ENCODE measurements at regions not wholly inside any gene's neighbourhood (a gene's known extent, or its start where the extent isn't known, plus 50 kb on each side); places are given as distances from the start of the nearest gene placed in this dataset.
A peak's percentile ranks its signal among the peaks of the same experiment; 100 is the strongest.

- no peak for ATAC-seq
Observed at GRCh38 chr10:63708421-63708820, 187.2 kb downstream of the REEP3 start.

GRCh38 chr10:63710703-63711102, 189.5 kb downstream of the REEP3 start:
- ATAC-seq, result no peak

DNA sequence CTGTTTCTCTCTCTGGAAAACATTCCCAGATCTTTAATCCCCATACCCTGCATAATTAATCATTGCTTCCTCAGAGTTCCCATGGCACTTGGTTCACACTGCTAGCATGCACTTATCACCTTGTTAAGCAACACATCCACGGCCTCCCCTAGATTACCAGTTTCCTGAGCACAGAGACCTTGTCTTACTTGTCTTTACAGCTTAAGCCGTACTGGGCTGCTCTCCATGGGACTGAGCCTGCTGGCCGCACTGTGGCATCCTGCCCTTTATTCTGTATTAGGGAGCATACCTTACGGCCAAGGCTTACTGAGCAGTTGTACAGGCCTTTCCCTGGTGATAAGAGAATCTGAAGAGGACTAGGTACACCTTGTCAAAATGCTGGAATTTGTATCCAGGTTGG, 190.2 kb downstream of the REEP3 start:
- ATAC-seq, result peak; percentile 72

DNA sequence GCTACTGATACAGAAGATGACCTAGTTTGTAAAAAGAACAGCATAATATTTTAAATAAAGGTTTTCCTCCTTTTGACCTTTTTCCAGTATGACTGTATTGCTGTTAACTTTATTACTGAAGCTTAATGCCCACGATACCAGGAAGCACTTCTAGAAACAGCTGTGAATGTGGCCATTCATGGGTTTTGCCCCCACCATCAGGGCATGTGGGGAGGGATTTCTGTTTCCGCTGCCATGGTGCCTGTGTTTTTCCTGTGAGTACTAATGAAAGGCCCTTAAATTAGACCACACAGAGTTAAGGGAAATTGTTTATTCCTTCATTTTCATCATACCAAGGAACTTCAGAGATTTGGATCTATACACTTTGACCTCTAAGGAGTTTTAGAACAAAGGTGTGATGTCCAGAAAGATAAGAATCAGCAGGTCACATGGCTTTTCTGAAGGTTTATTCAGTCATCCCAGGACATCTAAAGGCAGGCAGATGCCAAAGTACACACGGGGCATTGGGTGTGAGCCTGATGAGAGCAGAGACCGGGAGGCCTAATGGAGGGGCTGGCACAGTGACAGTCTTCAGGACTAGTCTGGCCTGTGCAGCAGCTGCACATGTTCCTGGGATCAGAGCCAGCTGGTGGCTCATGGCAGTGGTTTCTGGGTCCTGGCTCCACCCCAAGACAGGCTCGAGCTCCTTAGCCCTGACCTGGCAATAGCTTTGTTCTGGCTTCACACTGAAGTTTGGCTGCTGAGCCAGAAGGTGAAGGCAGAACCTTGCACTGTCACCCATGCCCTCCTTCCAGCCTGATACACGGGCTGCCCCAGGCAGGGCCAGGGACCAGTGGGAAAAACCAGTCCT, 190.9 kb downstream of the REEP3 start:
- peak; percentile 97 for ATAC-seq

DNA sequence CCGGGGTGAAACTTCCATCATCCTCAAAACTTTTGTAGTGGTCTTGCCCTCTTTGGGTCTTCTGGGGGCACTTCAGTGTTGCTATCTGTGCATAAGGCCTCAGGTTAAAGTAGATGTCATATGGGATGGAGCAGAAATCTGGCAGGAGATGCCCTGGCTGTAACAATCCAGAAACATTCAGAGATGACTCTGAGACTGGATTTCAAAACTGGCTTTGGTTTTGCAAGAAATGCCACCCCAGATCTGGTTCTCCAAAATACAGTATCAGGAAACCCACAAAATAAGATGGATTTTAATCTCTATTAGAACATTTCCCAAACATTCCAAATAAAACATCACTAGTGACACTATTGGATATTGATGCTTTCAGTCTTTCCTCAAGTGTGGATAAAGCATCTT, 191.5 kb downstream of the REEP3 start:
- ATAC-seq, result no peak

- no peak for ATAC-seq
Observed at GRCh38 chr10:63713191-63714144, 192.3 kb downstream of the REEP3 start.

DNA sequence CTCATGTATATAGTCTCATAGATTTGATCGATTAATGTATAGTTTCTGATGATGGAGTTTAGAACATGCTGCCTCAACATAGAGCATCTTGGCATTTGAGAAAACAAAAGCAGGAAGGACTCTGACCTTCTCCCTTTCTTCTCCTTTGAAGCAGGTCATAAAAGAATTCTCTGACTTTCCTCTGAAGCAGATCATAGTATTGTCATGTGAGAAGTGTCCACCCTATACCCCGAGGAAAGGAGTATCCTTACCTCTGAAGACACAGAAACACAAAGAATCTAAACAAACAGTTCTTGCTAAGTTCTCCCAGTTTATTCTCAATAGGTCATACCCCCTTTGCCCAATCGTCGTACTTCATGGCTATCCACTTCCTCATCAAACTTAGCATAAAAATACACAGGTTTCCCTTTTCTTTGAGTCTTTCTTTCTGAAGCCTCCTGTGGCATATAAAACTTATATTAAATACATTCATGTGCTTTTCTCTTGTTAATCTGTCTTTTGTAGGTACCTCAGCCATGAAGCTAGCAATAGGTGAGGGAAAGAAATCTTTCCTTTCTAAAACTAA, 194.9 kb downstream of the REEP3 start:
- no peak for ATAC-seq

DNA sequence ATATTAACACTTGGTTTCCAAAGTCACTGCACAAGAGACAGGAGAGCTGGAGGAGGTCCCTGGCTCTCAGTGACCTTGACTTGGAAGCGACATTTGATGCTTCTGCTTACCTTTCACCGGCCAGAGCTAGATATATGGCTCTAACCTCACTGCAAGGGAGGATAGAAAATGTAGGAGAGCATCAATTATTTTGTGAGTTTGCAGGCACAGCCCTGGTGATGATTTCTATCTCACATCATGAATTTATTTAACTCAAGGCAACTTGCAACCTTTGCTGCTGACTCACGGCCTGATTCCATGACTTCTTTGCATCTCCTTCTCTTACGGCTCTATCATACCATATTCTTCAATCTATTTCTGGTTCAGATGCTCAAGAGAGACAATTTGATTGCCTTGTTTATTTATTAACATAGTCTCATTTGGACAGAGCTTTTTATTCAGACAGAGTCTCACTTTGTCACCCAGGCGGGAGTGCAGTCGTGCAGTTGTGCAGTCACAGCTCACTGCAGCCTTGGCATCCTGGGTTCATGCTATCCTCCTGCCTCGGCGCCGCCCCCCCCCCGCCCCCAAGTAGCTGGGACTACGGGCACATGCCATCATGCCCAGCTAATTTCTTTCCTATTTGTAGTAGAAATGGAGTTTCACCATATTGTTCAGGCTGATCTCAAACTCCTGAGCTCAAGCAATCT, 196.0 kb downstream of the REEP3 start:
- no peak for ATAC-seq

- no peak for ATAC-seq
Observed at GRCh38 chr10:63718006-63718405, 196.8 kb downstream of the REEP3 start.

DNA sequence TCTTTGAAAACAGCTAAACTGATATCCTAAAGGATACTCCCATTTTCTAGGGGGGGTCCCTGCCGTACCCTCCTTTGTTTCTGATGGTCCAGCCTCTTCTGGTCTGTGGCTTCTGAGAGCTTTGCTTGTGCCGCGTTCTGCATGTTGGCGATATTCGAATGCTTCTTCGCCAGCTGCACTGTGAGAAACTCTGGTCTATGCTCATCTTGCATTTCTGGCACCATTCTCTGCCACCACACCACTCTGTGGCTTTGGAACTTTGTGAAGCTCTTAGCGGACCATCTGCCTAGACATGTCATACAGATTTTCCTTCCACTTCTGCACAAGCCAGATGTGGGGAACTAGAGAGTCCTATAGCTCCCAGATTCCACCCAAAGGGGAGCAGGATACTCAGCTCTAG, 197.2 kb downstream of the REEP3 start:
- ATAC-seq, result no peak

DNA sequence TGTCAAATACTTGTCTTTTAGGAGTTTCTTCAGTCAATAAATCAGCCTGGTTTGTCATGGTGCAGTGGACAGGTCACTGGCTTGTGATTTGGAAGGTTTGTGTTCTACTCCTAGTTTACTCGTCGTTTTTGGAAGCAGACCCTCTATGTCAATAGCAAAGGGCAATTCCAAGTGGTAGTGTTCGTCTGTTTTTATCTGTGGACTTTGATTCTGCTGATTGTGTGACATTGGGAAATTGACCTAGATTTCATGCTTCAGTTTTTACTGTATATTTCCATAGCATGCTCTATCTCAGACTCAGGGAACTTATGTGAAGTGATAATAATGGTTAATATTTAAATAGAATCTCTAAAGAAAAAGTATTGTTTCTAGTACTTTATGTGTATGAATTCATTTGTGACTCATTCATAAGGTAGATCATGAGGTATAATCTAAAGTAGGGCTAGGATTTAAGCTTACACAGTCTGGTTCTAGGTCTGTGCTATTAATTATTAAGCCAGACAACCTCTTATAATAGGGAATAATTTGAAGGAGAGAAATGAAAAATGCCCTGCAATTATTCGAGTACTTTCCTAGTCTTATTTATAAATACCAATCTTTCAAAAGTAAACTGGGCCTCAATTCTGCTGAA, 198.1 kb downstream of the REEP3 start:
- no peak for ATAC-seq

GRCh38 chr10:63720072-63720537, 198.9 kb downstream of the REEP3 start:
- ATAC-seq, result peak; percentile 83

DNA sequence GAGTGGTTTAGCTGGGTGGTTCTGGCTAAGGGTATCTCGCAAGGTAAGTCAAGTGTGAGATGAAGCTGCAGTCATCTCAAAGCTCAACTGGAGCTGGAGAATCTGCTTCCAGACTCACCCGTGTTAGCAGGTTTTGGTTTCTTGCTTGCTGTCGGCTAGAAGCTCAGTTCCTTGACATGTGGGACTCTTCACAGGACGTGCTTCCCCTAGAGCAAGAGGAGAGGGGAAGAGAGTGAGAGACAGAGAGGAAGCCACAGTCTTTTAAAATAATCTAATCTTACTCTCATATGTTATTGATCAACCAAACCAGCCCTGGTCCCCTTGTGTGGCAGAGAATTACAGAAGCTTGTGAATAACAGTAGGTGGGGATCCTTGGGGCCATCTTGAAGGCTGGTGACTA, 199.5 kb downstream of the REEP3 start:
- ATAC-seq, result no peak

DNA sequence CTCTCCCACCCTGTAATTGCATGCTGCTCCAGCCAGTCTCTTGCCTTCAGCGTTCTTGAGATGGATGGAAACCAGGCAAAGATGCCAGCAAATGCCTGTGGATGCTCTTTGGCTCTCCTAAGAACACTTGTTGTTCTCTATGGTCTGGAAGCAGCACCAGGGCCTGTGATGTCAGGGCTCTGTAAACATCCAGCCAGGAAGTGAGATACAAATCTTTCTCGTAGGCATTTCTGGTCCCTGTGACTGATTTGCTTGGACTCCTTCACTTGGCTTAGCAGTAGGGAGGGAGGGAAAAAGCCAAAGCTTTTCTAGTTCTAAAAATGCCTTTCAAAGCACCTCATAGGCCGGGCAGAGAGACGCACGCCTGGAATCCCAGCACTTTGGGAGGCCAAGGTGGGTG, 201.3 kb downstream of the REEP3 start:
- ATAC-seq, result no peak

GRCh38 chr10:63723320-63723719, 202.1 kb downstream of the REEP3 start:
- no peak for ATAC-seq

DNA sequence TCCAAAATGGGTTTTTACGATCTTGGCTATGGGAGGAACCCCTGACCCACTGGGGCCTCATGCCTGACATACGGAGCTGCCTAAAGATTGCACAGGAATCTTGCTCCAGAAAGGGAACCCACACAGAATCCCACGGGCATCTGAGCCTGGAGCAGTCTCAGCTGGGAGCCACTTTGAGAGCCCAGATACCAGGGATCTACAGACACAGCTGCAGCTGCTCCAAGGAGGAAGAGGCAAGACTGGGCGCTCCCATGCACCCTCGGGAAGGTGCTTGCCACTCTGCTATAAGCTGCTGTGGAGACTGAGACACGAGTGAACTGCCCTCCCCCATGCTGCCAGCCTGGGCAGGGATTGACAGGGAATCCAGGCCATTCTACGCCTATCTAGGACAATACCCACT, 202.5 kb downstream of the REEP3 start:
- no peak for ATAC-seq

DNA sequence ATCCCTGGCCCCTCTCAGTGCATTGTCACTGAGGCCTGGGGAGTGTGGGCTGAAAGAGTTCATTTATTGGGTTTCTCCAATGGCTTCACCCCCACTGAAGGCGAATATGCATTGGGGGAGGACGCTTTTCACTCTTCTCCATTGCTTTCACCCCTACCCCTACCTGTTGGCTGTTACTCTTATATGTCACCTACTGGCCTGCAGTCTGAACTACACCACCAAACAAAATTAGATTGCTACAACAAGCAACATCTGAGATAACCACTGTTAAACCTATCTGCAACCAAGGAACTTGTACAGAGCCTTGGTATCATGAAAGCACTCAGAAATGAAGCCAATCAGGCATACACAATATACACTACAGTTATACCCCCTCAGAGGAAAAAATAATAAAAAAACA, 203.7 kb downstream of the REEP3 start:
- ATAC-seq, result no peak

- no peak for ATAC-seq
Observed at GRCh38 chr10:63726867-63727266, 205.7 kb downstream of the REEP3 start.

DNA sequence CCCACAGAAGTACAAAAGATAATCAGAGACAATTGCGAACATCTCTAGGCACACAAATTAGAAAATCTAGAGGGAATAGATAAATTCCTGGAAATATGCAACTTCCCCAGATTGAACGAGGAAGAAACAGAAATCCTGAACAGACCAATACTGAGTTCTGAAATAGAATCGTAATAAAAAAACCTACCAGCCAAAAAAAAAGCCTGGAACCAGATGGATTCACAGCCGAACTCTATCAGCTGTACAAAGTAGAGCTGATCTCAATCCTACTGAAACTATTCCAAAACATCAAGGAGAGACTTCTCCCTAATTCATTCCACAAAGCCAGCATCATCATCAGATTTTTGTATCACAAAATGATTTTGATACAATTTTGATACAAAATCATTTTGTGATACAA, 206.4 kb downstream of the REEP3 start:
- ATAC-seq, result no peak

DNA sequence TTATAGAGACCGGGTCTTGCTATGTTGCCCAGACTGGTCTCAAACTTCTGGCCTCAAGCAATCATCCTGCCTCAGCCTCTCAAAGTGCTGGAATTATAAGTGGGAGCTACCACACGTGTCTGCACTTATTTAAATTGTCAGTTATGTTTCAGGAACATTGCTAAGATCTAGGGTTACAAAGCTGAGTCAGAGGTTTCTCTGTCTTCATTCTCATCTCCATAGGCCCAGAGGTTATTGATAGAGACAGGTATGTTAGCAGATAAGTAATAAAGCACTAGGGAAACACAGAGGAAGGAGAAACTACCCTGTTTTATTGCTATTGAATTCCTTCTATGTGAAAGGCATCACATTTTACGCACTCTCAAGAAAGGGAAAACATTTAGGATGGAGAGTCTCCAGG, 214.1 kb downstream of the REEP3 start:
- ATAC-seq, result no peak

DNA sequence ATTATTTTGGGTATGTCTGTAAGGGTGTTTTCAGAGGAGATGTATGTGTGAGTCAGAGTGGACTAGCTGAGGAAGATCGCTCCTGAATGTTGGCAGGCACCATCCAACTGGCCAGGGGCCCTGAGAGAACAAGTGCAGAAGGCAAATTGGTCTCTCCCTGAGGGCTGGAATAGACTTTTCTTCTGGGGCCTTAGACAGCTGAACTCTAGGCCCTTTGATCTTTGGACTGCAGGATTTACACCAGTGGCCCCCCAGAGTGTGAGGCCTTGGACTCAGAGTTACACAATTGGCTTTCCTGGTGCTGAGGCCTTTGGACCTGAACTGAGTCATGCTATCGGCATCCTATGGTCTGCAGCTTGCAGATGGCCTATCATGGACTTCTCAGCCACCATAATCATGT, 217.2 kb downstream of the REEP3 start:
- ATAC-seq, result no peak
